Spleen (tissue), 11 donors: ENCODE measurements at regions not wholly inside any gene's neighbourhood (a gene's known extent, or its start where the extent isn't known, plus 50 kb on each side); places are given as distances from the start of the nearest gene placed in this dataset.

ENCODE experiments used
- DNase-seq: peaks from one replicate; pipeline ENCODE4 v3.0.0-alpha.2; 2020
- H3K27ac ChIP-seq, 8 donors: fragments of 200-600 bp; sonication (generic) in 7 of 8; 1 replicate in 4 of 8; 2 replicates in 4 of 8; pipeline versions ENCODE4 v1.5.0 to v1.8.0; 2016 to 2021; ENCODE audit warnings: inconsistent platforms in 4 of 8, mild to moderate bottlenecking in 4 of 8, moderate library complexity in 1 of 8
- H3K27me3 ChIP-seq, 7 donors: fragments of 200-600 bp; sonication (generic) in 6 of 7; replicated peaks in 1 of 7; 1 replicate in 4 of 7; 2 replicates in 3 of 7; pipeline versions ENCODE4 v1.5.0 to v1.8.0; 2016 to 2021; ENCODE audit warnings: inconsistent platforms in 3 of 7, mild to moderate bottlenecking in 1 of 7
- H3K36me3 ChIP-seq, 6 donors: fragments of 200-600 bp; sonication (generic) in 5 of 6; 1 replicate in 4 of 6; 2 replicates in 2 of 6; pipeline versions ENCODE4 v1.5.0 to v1.8.0; 2016 to 2021; ENCODE audit warnings: inconsistent platforms in 2 of 6
- H3K4me1 ChIP-seq, 6 donors: fragments of 200-600 bp; sonication (generic) in 5 of 6; 1 replicate in 3 of 6; 2 replicates in 3 of 6; pipeline versions ENCODE4 v1.5.0 to v1.8.0; 2016 to 2021; ENCODE audit warnings: inconsistent platforms in 3 of 6
- H3K4me3 ChIP-seq, 8 donors: fragments of 200-600 bp; sonication (generic) in 7 of 8; 1 replicate in 4 of 8; 2 replicates in 4 of 8; pipeline versions ENCODE4 v1.5.0 to v1.8.0; 2016 to 2021; ENCODE audit warnings: inconsistent platforms in 4 of 8, mild to moderate bottlenecking in 4 of 8, moderate library complexity in 2 of 8
- H3K9me3 ChIP-seq, 8 donors: fragments of 200-600 bp; sonication (generic) in 7 of 8; 1 replicate in 4 of 8; 2 replicates in 4 of 8; pipeline versions ENCODE4 v1.5.0 to v1.8.0; 2016 to 2021; ENCODE audit warnings: inconsistent platforms in 4 of 8
- CTCF ChIP-seq, 11 experiments: fragments of 200-600 bp in 7 of 11; fragments of 450-650 bp in 4 of 11; sonication (generic) in 4 of 11; IDR thresholded peaks in 8 of 11; conservative IDR thresholded peaks in 3 of 11; 1 replicate in 7 of 11; 2 replicates in 4 of 11; pipeline versions ENCODE4 v1.4.0 to v1.8.0; 2016 to 2021; ENCODE audit warnings: antibody characterized with exemption in 11 of 11, inconsistent platforms in 4 of 11, mild to moderate bottlenecking in 1 of 11
- POLR2A ChIP-seq, 3 donors: fragments of 450-650 bp; IDR thresholded peaks; one replicate each; pipeline ENCODE4 v1.5.1; 2017; ENCODE audit warnings: antibody characterized with exemption in 3 of 3, mild to moderate bottlenecking in 1 of 3
- POLR2AphosphoS5 ChIP-seq, 3 donors: sonication (generic); formaldehyde crosslinking; IDR thresholded peaks; one replicate each; pipeline ENCODE4 v1.5.1; 2017; ENCODE audit warnings: antibody characterized with exemption in 3 of 3
- WGBS, 5 donors: extraction: QIAGEN DNeasy Blood & Tissue Kit in 3 of 5; methylation state at CpG; one replicate each; pipeline versions ENCODE4 v1.1.5 to v1.1.7; 2013 to 2018; 5-methylcytosine and 5-hydroxymethylcytosine counted together
- intact Hi-C: fragments of 100-400 bp; cut with DNase I; formaldehyde crosslinking; loops from one replicate; pipeline ENCODE4 v1.15.0; 2023; ENCODE audit warnings: low total_unique reads
- donor health status: healthy with polysubstance abuse.
- donor health status: DM: no; HTN: no; CAD: no; lungs with moderate emphysema.
- donor health status: DM: no; HTN: no; CAD: no.
- donor health status: Bipolar disorder and iron deficiency.
- donor health status: healthy.
- donor health status: DM: no; HTN: no; CAD: no.
- donor health status: DM: yes; HTN: yes; CAD: no.

DNA sequence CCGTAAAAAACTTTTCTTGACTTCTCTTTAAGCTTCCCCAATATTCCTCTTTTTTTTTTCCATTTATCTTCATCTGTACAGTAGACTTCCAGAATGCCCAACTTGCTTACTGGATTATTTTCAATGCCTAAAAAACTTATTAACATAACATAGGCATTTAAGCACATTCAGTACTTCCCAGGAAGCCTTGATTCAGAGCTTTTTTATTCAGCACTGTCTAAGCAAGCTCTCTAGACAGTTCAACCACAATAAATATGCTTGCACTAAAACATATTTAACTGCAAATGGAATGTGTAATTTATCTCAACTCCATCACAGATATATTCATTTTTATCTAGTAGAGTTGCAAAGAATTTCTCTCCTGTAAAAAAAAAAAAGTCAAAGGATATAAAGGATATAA lies 997.8 kb downstream of the ARAP2 start:
- TF ChIP-seq CTCF (IDR thresholded peaks at IDR 0.05 in 8 of 11, conservative IDR thresholded peaks at IDR 0.05 in 3 of 11) (no peak), POLR2AphosphoS5 (IDR thresholded peaks at IDR 0.05) (no peak), POLR2A (IDR thresholded peaks at IDR 0.05) (no peak)
- DNase-seq: no peak
- no peak overlapping the region for H3K27ac ChIP-seq
- H3K4me1 ChIP-seq: no peaks in the 10 kb centered on the region
- H3K27me3 ChIP-seq: no peaks in the 10 kb centered on the region
- H3K36me3 ChIP-seq: no peaks in the 10 kb centered on the region
- H3K4me3 ChIP-seq: no peak overlapping the region
- peaks cover 0 to 11% (median 5%) of the 10 kb centered on the region in 8 donors for H3K9me3 ChIP-seq
- intact Hi-C loops: no loop called here
- WGBS, 5 donors: 88 to 100% (median 94%) methylated on average over 1 of the region's 1 CpG

DNA sequence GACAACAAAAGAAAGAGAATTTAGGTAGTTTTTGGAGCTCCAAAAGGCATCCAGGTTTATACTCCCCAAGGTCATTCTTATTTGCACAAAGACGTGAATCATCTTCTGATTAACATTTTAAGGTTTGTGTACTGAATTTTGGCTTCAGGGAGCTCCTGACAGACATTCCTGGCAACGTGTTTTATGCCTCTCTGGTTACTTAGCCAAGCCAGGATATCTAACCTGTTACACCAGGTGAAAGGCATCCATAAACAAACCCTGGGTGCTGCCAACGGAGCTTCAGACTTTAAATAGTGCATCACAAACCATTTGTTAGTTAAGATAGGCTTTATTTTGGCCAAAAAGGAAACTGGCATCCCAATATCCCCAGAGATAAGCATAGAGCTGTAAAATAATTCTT lies 997.3 kb downstream of the ARAP2 start:
- no peak overlapping the region for H3K4me3 ChIP-seq
- H3K27ac ChIP-seq: no peak overlapping the region
- H3K9me3 ChIP-seq: peaks cover 0 to 8% (median 0%) of the 10 kb centered on the region in 8 donors
- 24 to 45% (median 30%) methylated on average over 3 of the region's 3 CpGs for WGBS, 5 donors
- H3K36me3 ChIP-seq: no peaks in the 10 kb centered on the region
- H3K27me3 ChIP-seq: no peaks in the 10 kb centered on the region
- DNase-seq: no peak
- intact Hi-C loops: no loop called here
- no peak for TF ChIP-seq POLR2AphosphoS5 (IDR thresholded peaks at IDR 0.05)
- no peak for TF ChIP-seq CTCF (IDR thresholded peaks at IDR 0.05 in 8 of 11, conservative IDR thresholded peaks at IDR 0.05 in 3 of 11)
- TF ChIP-seq POLR2A (IDR thresholded peaks at IDR 0.05): no peak
- H3K4me1 ChIP-seq: no peaks in the 10 kb centered on the region

- TF ChIP-seq POLR2AphosphoS5 (IDR thresholded peaks at IDR 0.05) (no peak), CTCF (IDR thresholded peaks at IDR 0.05 in 8 of 11, conservative IDR thresholded peaks at IDR 0.05 in 3 of 11) (no peak), POLR2A (IDR thresholded peaks at IDR 0.05) (no peak)
- H3K4me1 ChIP-seq: no peaks in the 10 kb centered on the region
- no peak for DNase-seq
- no peak overlapping the region for H3K27ac ChIP-seq
- intact Hi-C loops: no loop called here
- no peaks in the 10 kb centered on the region for H3K27me3 ChIP-seq
- H3K4me3 ChIP-seq: no peak overlapping the region
- H3K36me3 ChIP-seq: no peaks in the 10 kb centered on the region
- H3K9me3 ChIP-seq: no peaks in the 10 kb centered on the region
Measured at GRCh38 chr4:35250331-35250730, 994.0 kb downstream of the ARAP2 start.

- Histone ChIP-seq H3K4me1 (no peaks in the 10 kb centered on the region), H3K27ac (no peak overlapping the region), H3K9me3 (no peaks in the 10 kb centered on the region), H3K36me3 (no peaks in the 10 kb centered on the region), H3K27me3 (no peaks in the 10 kb centered on the region), H3K4me3 (no peak overlapping the region)
- intact Hi-C loops: no loop called here
- TF ChIP-seq POLR2AphosphoS5 (IDR thresholded peaks at IDR 0.05) (no peak), CTCF (IDR thresholded peaks at IDR 0.05 in 8 of 11, conservative IDR thresholded peaks at IDR 0.05 in 3 of 11) (no peak), POLR2A (IDR thresholded peaks at IDR 0.05) (no peak)
- DNase-seq: no peak
- 33 to 46% (median 44%) methylated on average over 1 of the region's 1 CpG for WGBS, 5 donors
Measured at GRCh38 chr4:35250761-35251160, 993.6 kb downstream of the ARAP2 start.
